ENCODE measurements at regions not wholly inside any gene's neighbourhood (a gene's known extent, or its start where the extent isn't known, plus 50 kb on each side); places are given as distances from the start of the nearest gene placed in this dataset.

- no peaks in the 10 kb centered on the region for H3K27me3 ChIP-seq
- H4K20me1 ChIP-seq (ENCODE audit: insufficient read depth, poor library complexity, severe bottlenecking), result no peaks in the 10 kb centered on the region
- H3K4me1 ChIP-seq (ENCODE audit: insufficient read depth), result no peaks in the 10 kb centered on the region
- 72% methylated on average over 3 of the region's 3 CpGs for WGBS (ENCODE audit: low lambda C conversion rate, missing lambda C conversion rate)
- H3K79me2 ChIP-seq, result no peaks in the 10 kb centered on the region
- H3K4me2 ChIP-seq, result no peak overlapping the region
- H3K9me3 ChIP-seq (ENCODE audit: low read depth), result no peaks in the 10 kb centered on the region
- H3K27ac ChIP-seq, result no peak overlapping the region
- H2AFZ ChIP-seq, result no peak overlapping the region
- no peak for TF ChIP-seq EZH2phosphoT487 (IDR thresholded peaks at IDR 0.05; ENCODE audit: low read depth, severe bottlenecking, unreplicated experiment)
- TF ChIP-seq, protein P1, sequence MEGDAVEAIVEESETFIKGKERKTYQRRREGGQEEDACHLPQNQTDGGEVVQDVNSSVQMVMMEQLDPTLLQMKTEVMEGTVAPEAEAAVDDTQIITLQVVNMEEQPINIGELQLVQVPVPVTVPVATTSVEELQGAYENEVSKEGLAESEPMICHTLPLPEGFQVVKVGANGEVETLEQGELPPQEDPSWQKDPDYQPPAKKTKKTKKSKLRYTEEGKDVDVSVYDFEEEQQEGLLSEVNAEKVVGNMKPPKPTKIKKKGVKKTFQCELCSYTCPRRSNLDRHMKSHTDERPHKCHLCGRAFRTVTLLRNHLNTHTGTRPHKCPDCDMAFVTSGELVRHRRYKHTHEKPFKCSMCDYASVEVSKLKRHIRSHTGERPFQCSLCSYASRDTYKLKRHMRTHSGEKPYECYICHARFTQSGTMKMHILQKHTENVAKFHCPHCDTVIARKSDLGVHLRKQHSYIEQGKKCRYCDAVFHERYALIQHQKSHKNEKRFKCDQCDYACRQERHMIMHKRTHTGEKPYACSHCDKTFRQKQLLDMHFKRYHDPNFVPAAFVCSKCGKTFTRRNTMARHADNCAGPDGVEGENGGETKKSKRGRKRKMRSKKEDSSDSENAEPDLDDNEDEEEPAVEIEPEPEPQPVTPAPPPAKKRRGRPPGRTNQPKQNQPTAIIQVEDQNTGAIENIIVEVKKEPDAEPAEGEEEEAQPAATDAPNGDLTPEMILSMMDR (IDR thresholded peaks at IDR 0.05; ENCODE audit: poor library complexity), result no peak
- TF ChIP-seq EZH2 (IDR thresholded peaks at IDR 0.05; ENCODE audit: borderline replicate concordance), result no peak
- no peaks in the 10 kb centered on the region for H3K36me3 ChIP-seq (replicated peaks; ENCODE audit: insufficient read depth, low read depth)
- no peak overlapping the region for H3K4me3 ChIP-seq
- H3K9me2 ChIP-seq (replicated peaks; ENCODE audit: insufficient read depth), result no peaks in the 10 kb centered on the region
- DNase-seq (ENCODE audit: low spot score), result no peak
Observed at GRCh38 chr2:199105826-199106225, 351.9 kb downstream of the SATB2 start.

GRCh38 chr2:199101487-199101886, 356.3 kb downstream of the SATB2 start:
- Histone ChIP-seq H4K20me1 (ENCODE audit: insufficient read depth, poor library complexity, severe bottlenecking) (no peaks in the 10 kb centered on the region), H3K9me2 (replicated peaks; ENCODE audit: insufficient read depth) (no peaks in the 10 kb centered on the region), H2AFZ (no peak overlapping the region), H3K4me3 (no peak overlapping the region), H3K9me3 (ENCODE audit: low read depth) (no peaks in the 10 kb centered on the region), H3K27me3 (no peaks in the 10 kb centered on the region), H3K27ac (no peak overlapping the region), H3K36me3 (replicated peaks; ENCODE audit: insufficient read depth, low read depth) (no peaks in the 10 kb centered on the region), H3K4me2 (no peak overlapping the region), H3K79me2 (no peaks in the 10 kb centered on the region), H3K4me1 (ENCODE audit: insufficient read depth) (no peaks in the 10 kb centered on the region)
- TF ChIP-seq EZH2 (IDR thresholded peaks at IDR 0.05; ENCODE audit: borderline replicate concordance) (no peak), EZH2phosphoT487 (IDR thresholded peaks at IDR 0.05; ENCODE audit: low read depth, severe bottlenecking, unreplicated experiment) (no peak)
- TF ChIP-seq, protein P1 (IDR thresholded peaks at IDR 0.05; ENCODE audit: poor library complexity), result no peak
- 92% methylated on average over 3 of the region's 3 CpGs for WGBS (ENCODE audit: low lambda C conversion rate, missing lambda C conversion rate)
- no peak for DNase-seq (ENCODE audit: low spot score)

GRCh38 chr2:199100326-199101110, 357.2 kb downstream of the SATB2 start:
- Histone ChIP-seq H3K27me3 (no peaks in the 10 kb centered on the region), H3K9me2 (replicated peaks; ENCODE audit: insufficient read depth) (no peaks in the 10 kb centered on the region), H3K4me1 (ENCODE audit: insufficient read depth) (no peaks in the 10 kb centered on the region), H3K27ac (no peak overlapping the region), H3K36me3 (replicated peaks; ENCODE audit: insufficient read depth, low read depth) (no peaks in the 10 kb centered on the region), H3K4me2 (no peak overlapping the region), H3K79me2 (no peaks in the 10 kb centered on the region), H2AFZ (no peak overlapping the region), H3K4me3 (no peak overlapping the region), H4K20me1 (ENCODE audit: insufficient read depth, poor library complexity, severe bottlenecking) (no peaks in the 10 kb centered on the region), H3K9me3 (ENCODE audit: low read depth) (no peaks in the 10 kb centered on the region)
- WGBS (ENCODE audit: low lambda C conversion rate, missing lambda C conversion rate), result 83% methylated on average over 4 of the region's 4 CpGs
- TF ChIP-seq EZH2 (IDR thresholded peaks at IDR 0.05; ENCODE audit: borderline replicate concordance) (no peak), EZH2phosphoT487 (IDR thresholded peaks at IDR 0.05; ENCODE audit: low read depth, severe bottlenecking, unreplicated experiment) (no peak)
- TF ChIP-seq, protein P1 (IDR thresholded peaks at IDR 0.05; ENCODE audit: poor library complexity), result no peak
- no peak for DNase-seq (ENCODE audit: low spot score)

Data from hepatocyte (in vitro differentiated cells).